GM23248 (cell line): ENCODE measurements at regions not wholly inside any gene's neighbourhood (a gene's known extent, or its start where the extent isn't known, plus 50 kb on each side); places are given as distances from the start of the nearest gene placed in this dataset.

ENCODE experiments used
- EZH2 ChIP-seq: fragments of 200-600 bp; sonication (generic); IDR thresholded peaks from 2 replicates; pipeline ENCODE4 v1.6.1; 2018; ENCODE audit warnings: antibody characterized with exemption, mild to moderate bottlenecking; ENCODE audit not compliant: insufficient read depth, poor library complexity, severe bottlenecking
- EZH2phosphoT487 ChIP-seq: fragments of 200-600 bp; sonication (generic); IDR thresholded peaks from 2 replicates; pipeline ENCODE4 v1.6.1; 2018; ENCODE audit warnings: antibody characterized with exemption, moderate library complexity, mild to moderate bottlenecking, low read depth; ENCODE audit not compliant: insufficient read depth

GRCh38 chr7:112566442-112567324 is 85.9 kb downstream of the LSMEM1 start:
- TF ChIP-seq EZH2 (no peak), EZH2phosphoT487 (no peak)
